Spleen (tissue), 7 donors: ENCODE measurements at regions not wholly inside any gene's neighbourhood (a gene's known extent, or its start where the extent isn't known, plus 50 kb on each side); places are given as distances from the start of the nearest gene placed in this dataset.

Experiments
- POLR2A ChIP-seq, 3 donors: fragments of 450-650 bp; IDR thresholded peaks; one replicate each; pipeline ENCODE4 v1.5.1; 2017; ENCODE audit warnings: antibody characterized with exemption in 3 of 3, mild to moderate bottlenecking in 1 of 3
- TF ChIP-seq, protein P1 (sequence below), 11 experiments: fragments of 200-600 bp in 7 of 11; fragments of 450-650 bp in 4 of 11; sonication (generic) in 4 of 11; IDR thresholded peaks in 8 of 11; conservative IDR thresholded peaks in 3 of 11; 1 replicate in 7 of 11; 2 replicates in 4 of 11; pipeline versions ENCODE4 v1.4.0 to v1.8.0; 2016 to 2021; ENCODE audit warnings: antibody characterized with exemption in 11 of 11, inconsistent platforms in 4 of 11, mild to moderate bottlenecking in 1 of 11
- donor health status: DM: no; HTN: no; CAD: no; lungs with moderate emphysema.
- donor health status: DM: no; HTN: no; CAD: no.
- donor health status: DM: no; HTN: no; CAD: no.

DNA sequence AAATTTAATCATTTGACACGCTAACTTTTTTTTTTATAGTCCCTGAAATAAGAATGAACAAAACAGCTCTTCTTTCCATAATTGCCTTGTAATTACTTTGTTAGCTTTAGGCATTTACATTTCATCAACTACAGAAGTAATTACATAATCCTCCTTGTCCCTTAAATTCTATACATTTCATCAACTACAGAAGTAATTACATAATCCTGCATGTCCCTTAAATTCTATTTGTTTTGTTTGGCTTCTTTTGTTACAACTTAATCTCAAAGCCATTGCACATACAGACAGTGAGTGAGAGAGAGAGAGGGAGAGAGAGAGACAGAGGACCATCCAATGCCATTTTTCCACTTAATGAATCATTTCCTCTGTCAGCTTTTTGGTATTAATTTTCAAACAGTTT lies 873.2 kb downstream of the METTL15 start:
- TF ChIP-seq, protein P1, sequence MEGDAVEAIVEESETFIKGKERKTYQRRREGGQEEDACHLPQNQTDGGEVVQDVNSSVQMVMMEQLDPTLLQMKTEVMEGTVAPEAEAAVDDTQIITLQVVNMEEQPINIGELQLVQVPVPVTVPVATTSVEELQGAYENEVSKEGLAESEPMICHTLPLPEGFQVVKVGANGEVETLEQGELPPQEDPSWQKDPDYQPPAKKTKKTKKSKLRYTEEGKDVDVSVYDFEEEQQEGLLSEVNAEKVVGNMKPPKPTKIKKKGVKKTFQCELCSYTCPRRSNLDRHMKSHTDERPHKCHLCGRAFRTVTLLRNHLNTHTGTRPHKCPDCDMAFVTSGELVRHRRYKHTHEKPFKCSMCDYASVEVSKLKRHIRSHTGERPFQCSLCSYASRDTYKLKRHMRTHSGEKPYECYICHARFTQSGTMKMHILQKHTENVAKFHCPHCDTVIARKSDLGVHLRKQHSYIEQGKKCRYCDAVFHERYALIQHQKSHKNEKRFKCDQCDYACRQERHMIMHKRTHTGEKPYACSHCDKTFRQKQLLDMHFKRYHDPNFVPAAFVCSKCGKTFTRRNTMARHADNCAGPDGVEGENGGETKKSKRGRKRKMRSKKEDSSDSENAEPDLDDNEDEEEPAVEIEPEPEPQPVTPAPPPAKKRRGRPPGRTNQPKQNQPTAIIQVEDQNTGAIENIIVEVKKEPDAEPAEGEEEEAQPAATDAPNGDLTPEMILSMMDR (IDR thresholded peaks at IDR 0.05 in 8 of 11, conservative IDR thresholded peaks at IDR 0.05 in 3 of 11), result no peak
- no peak for TF ChIP-seq POLR2A (IDR thresholded peaks at IDR 0.05)
